Right lobe of liver (tissue), 4 donors: ENCODE measurements at regions not wholly inside any gene's neighbourhood (a gene's known extent, or its start where the extent isn't known, plus 50 kb on each side); places are given as distances from the start of the nearest gene placed in this dataset.

ENCODE experiments used
- POLR2A ChIP-seq: fragments of 450-650 bp; IDR thresholded peaks from one replicate; pipeline ENCODE4 v1.6.1; 2017; ENCODE audit warnings: antibody characterized with exemption, mild to moderate bottlenecking
- TF ChIP-seq, protein P1 (sequence below), 4 donors: fragments of 200-600 bp in 3 of 4; fragments of 450-650 bp in 1 of 4; IDR thresholded peaks; one replicate each; pipeline versions ENCODE4 v1.5.1 to v1.8.0; 2016 to 2022; ENCODE audit warnings: antibody characterized with exemption in 4 of 4, mild to moderate bottlenecking in 2 of 4
- donor health status: DM: no; HTN: no; CAD: no.
- donor health status: DM: no; HTN: no; CAD: no.
- donor health status: DM: no; HTN: yes; CAD: no.

DNA sequence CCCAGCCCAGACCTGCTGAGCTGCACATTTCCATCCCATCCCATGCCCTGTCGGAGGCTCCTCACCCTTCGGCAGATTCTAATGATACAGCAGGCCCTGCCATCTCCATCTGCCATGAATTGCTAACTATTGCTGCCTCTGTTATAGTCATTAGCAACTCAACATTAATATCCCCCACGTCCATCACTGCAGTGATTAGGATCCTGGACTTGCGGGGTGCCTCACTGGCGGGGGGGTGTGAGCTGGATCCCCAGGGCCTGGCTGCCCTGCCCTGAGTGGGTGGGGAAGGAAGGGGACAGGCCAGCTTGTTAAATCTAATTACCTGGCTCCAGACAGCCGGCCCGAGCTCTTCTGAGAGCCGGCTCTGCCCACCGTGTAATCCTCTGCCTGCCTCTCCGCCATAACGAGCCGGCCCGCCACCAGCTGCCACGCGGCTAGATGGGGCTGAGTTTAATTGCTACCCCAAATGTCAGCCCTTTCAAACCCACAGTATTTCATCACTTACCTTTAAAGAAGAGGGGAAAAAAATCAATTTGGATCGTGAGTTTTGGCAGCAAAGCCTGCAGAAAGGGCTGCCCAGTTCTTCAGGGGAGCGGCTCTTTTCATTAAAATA is 227.3 kb upstream of the CSF3R start:
- TF ChIP-seq, protein P1, sequence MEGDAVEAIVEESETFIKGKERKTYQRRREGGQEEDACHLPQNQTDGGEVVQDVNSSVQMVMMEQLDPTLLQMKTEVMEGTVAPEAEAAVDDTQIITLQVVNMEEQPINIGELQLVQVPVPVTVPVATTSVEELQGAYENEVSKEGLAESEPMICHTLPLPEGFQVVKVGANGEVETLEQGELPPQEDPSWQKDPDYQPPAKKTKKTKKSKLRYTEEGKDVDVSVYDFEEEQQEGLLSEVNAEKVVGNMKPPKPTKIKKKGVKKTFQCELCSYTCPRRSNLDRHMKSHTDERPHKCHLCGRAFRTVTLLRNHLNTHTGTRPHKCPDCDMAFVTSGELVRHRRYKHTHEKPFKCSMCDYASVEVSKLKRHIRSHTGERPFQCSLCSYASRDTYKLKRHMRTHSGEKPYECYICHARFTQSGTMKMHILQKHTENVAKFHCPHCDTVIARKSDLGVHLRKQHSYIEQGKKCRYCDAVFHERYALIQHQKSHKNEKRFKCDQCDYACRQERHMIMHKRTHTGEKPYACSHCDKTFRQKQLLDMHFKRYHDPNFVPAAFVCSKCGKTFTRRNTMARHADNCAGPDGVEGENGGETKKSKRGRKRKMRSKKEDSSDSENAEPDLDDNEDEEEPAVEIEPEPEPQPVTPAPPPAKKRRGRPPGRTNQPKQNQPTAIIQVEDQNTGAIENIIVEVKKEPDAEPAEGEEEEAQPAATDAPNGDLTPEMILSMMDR (IDR thresholded peaks at IDR 0.05): no peak
- no peak for TF ChIP-seq POLR2A
